SU-DHL-6 (cell line): ENCODE measurements at regions not wholly inside any gene's neighbourhood (a gene's known extent, or its start where the extent isn't known, plus 50 kb on each side); places are given as distances from the start of the nearest gene placed in this dataset.

Experiments
- CTCF ChIP-seq: fragments of 200-600 bp; sonication (generic); IDR thresholded peaks from one replicate; pipeline ENCODE4 v1.5.1; 2017; ENCODE audit warnings: antibody characterized with exemption, mild to moderate bottlenecking, low read length, moderate library complexity; ENCODE audit not compliant: insufficient read depth, poor library complexity, severe bottlenecking
- EZH2phosphoT487 ChIP-seq: fragments of 200-600 bp; sonication (generic), shearing (Covaris generic); conservative IDR thresholded peaks from 2 replicates; pipeline ENCODE4 v1.6.1; 2018; ENCODE audit warnings: mild to moderate bottlenecking, antibody characterized with exemption, low read length, moderate library complexity, mixed read lengths

- TF ChIP-seq CTCF = no peak
- TF ChIP-seq EZH2phosphoT487 = no peak
These were observed 65.8 kb upstream of the GPRIN3 start for GRCh38 chr4:89373394-89373793.
